ENCODE measurements at regions not wholly inside any gene's neighbourhood (a gene's known extent, or its start where the extent isn't known, plus 50 kb on each side); places are given as distances from the start of the nearest gene placed in this dataset.
A peak's percentile ranks its signal among the peaks of the same experiment; 100 is the strongest.

- no peak overlapping the region for H3K27ac ChIP-seq (ENCODE audit: low read depth, low read length)
- H3K9me3 ChIP-seq (ENCODE audit: control insufficient read depth in 1 of 2, low read length in 2 of 2), result peaks cover 0 to 8% of the 10 kb centered on the region in 2 donors
- no peaks in the 10 kb centered on the region for H3K36me3 ChIP-seq (ENCODE audit: control insufficient read depth in 1 of 2, insufficient read depth in 2 of 2, low read length in 2 of 2)
- H3K9ac ChIP-seq (ENCODE audit: low read depth in 1 of 2, low read length in 2 of 2), result no peak overlapping the region
- H3K27me3 ChIP-seq (ENCODE audit: control insufficient read depth in 1 of 2, insufficient read depth in 2 of 2, low read length in 2 of 2), result no peaks in the 10 kb centered on the region
- no peak overlapping the region for H3K4me3 ChIP-seq (ENCODE audit: low read depth in 1 of 2, low read length in 2 of 2)
- no peaks in the 10 kb centered on the region for H3K4me1 ChIP-seq (ENCODE audit: control insufficient read depth in 1 of 2, insufficient read depth in 2 of 2, low read length in 2 of 2)
These were observed 91.9 kb upstream of the SNRPN start for GRCh38 chr15:24862726-24863521.

- Histone ChIP-seq H3K36me3 (ENCODE audit: control insufficient read depth in 1 of 2, insufficient read depth in 2 of 2, low read length in 2 of 2) (no peaks in the 10 kb centered on the region), H3K4me3 (ENCODE audit: low read depth in 1 of 2, low read length in 2 of 2) (no peak overlapping the region), H3K27me3 (ENCODE audit: control insufficient read depth in 1 of 2, insufficient read depth in 2 of 2, low read length in 2 of 2) (no peaks in the 10 kb centered on the region), H3K4me1 (ENCODE audit: control insufficient read depth in 1 of 2, insufficient read depth in 2 of 2, low read length in 2 of 2) (no peaks in the 10 kb centered on the region), H3K27ac (ENCODE audit: low read depth, low read length) (no peak overlapping the region), H3K9ac (ENCODE audit: low read depth in 1 of 2, low read length in 2 of 2) (no peak overlapping the region), H3K9me3 (ENCODE audit: control insufficient read depth in 1 of 2, low read length in 2 of 2) (peaks cover 3 to 11% of the 10 kb centered on the region in 2 donors)
These were observed 89.5 kb upstream of the SNRPN start for GRCh38 chr15:24865303-24865702.

GRCh38 chr15:24877174-24877573 lies 77.6 kb upstream of the SNRPN start:
- Histone ChIP-seq H3K27ac (ENCODE audit: low read depth, low read length) (no peak overlapping the region), H3K4me1 (ENCODE audit: control insufficient read depth in 1 of 2, insufficient read depth in 2 of 2, low read length in 2 of 2) (no peaks in the 10 kb centered on the region), H3K9me3 (ENCODE audit: control insufficient read depth in 1 of 2, low read length in 2 of 2) (peaks cover 9 to 24% of the 10 kb centered on the region in 2 donors), H3K36me3 (ENCODE audit: control insufficient read depth in 1 of 2, insufficient read depth in 2 of 2, low read length in 2 of 2) (no peaks in the 10 kb centered on the region), H3K4me3 (ENCODE audit: low read depth in 1 of 2, low read length in 2 of 2) (no peak overlapping the region), H3K9ac (ENCODE audit: low read depth in 1 of 2, low read length in 2 of 2) (no peak overlapping the region), H3K27me3 (ENCODE audit: control insufficient read depth in 1 of 2, insufficient read depth in 2 of 2, low read length in 2 of 2) (no peaks in the 10 kb centered on the region)

- H3K4me3 ChIP-seq (ENCODE audit: low read depth in 1 of 2, low read length in 2 of 2), result peak overlapping the region; percentile 8 to 48
- H3K9me3 ChIP-seq (ENCODE audit: control insufficient read depth in 1 of 2, low read length in 2 of 2), result peaks cover 9 to 24% of the 10 kb centered on the region in 2 donors
- no peaks in the 10 kb centered on the region for H3K4me1 ChIP-seq (ENCODE audit: control insufficient read depth in 1 of 2, insufficient read depth in 2 of 2, low read length in 2 of 2)
- H3K9ac ChIP-seq (ENCODE audit: low read depth in 1 of 2, low read length in 2 of 2), result no peak overlapping the region
- H3K27ac ChIP-seq (ENCODE audit: low read depth, low read length), result no peak overlapping the region
- H3K36me3 ChIP-seq (ENCODE audit: control insufficient read depth in 1 of 2, insufficient read depth in 2 of 2, low read length in 2 of 2), result no peaks in the 10 kb centered on the region
- H3K27me3 ChIP-seq (ENCODE audit: control insufficient read depth in 1 of 2, insufficient read depth in 2 of 2, low read length in 2 of 2), result no peaks in the 10 kb centered on the region
These were observed 76.6 kb upstream of the SNRPN start for GRCh38 chr15:24878153-24878552.

- Histone ChIP-seq H3K9me3 (ENCODE audit: control insufficient read depth in 1 of 2, low read length in 2 of 2) (peaks cover 6 to 24% of the 10 kb centered on the region in 2 donors), H3K4me3 (ENCODE audit: low read depth in 1 of 2, low read length in 2 of 2) (no peak overlapping the region), H3K27ac (ENCODE audit: low read depth, low read length) (no peak overlapping the region), H3K4me1 (ENCODE audit: control insufficient read depth in 1 of 2, insufficient read depth in 2 of 2, low read length in 2 of 2) (no peaks in the 10 kb centered on the region), H3K9ac (ENCODE audit: low read depth in 1 of 2, low read length in 2 of 2) (no peak overlapping the region), H3K27me3 (ENCODE audit: control insufficient read depth in 1 of 2, insufficient read depth in 2 of 2, low read length in 2 of 2) (no peaks in the 10 kb centered on the region), H3K36me3 (ENCODE audit: control insufficient read depth in 1 of 2, insufficient read depth in 2 of 2, low read length in 2 of 2) (no peaks in the 10 kb centered on the region)
These were observed 75.3 kb upstream of the SNRPN start for GRCh38 chr15:24879492-24879891.

GRCh38 chr15:24880663-24881062 lies 74.1 kb upstream of the SNRPN start:
- Histone ChIP-seq H3K4me1 (ENCODE audit: control insufficient read depth in 1 of 2, insufficient read depth in 2 of 2, low read length in 2 of 2) (no peaks in the 10 kb centered on the region), H3K36me3 (ENCODE audit: control insufficient read depth in 1 of 2, insufficient read depth in 2 of 2, low read length in 2 of 2) (no peaks in the 10 kb centered on the region), H3K9me3 (ENCODE audit: control insufficient read depth in 1 of 2, low read length in 2 of 2) (peaks cover 6 to 25% of the 10 kb centered on the region in 2 donors), H3K9ac (ENCODE audit: low read depth in 1 of 2, low read length in 2 of 2) (no peak overlapping the region), H3K27ac (ENCODE audit: low read depth, low read length) (no peak overlapping the region), H3K27me3 (ENCODE audit: control insufficient read depth in 1 of 2, insufficient read depth in 2 of 2, low read length in 2 of 2) (no peaks in the 10 kb centered on the region), H3K4me3 (ENCODE audit: low read depth in 1 of 2, low read length in 2 of 2) (no peak overlapping the region)

- no peaks in the 10 kb centered on the region for H3K27me3 ChIP-seq (ENCODE audit: control insufficient read depth in 1 of 2, insufficient read depth in 2 of 2, low read length in 2 of 2)
These were observed 68.2 kb upstream of the SNRPN start for GRCh38 chr15:24886538-24886937.

GRCh38 chr15:24898715-24899272 lies 56.0 kb upstream of the SNRPN start:
- Histone ChIP-seq H3K27me3 (ENCODE audit: control insufficient read depth in 1 of 2, insufficient read depth in 2 of 2, low read length in 2 of 2) (no peaks in the 10 kb centered on the region), H3K36me3 (ENCODE audit: control insufficient read depth in 1 of 2, insufficient read depth in 2 of 2, low read length in 2 of 2) (no peaks in the 10 kb centered on the region)

More at GRCh38 chr15:24886538-24886937, 68.2 kb upstream of the SNRPN start:
- Histone ChIP-seq H3K4me1 (ENCODE audit: control insufficient read depth in 1 of 2, insufficient read depth in 2 of 2, low read length in 2 of 2) (no peaks in the 10 kb centered on the region), H3K9me3 (ENCODE audit: control insufficient read depth in 1 of 2, low read length in 2 of 2) (peaks cover 4 to 19% of the 10 kb centered on the region in 2 donors), H3K36me3 (ENCODE audit: control insufficient read depth in 1 of 2, insufficient read depth in 2 of 2, low read length in 2 of 2) (no peaks in the 10 kb centered on the region), H3K4me3 (ENCODE audit: low read depth in 1 of 2, low read length in 2 of 2) (no peak overlapping the region), H3K27ac (ENCODE audit: low read depth, low read length) (no peak overlapping the region), H3K9ac (ENCODE audit: low read depth in 1 of 2, low read length in 2 of 2) (no peak overlapping the region)

GRCh38 chr15:24899367-24899766 lies 55.4 kb upstream of the SNRPN start:
- H3K27ac ChIP-seq (ENCODE audit: low read depth, low read length), result no peak overlapping the region
- H3K27me3 ChIP-seq (ENCODE audit: control insufficient read depth in 1 of 2, insufficient read depth in 2 of 2, low read length in 2 of 2), result no peaks in the 10 kb centered on the region
- H3K36me3 ChIP-seq (ENCODE audit: control insufficient read depth in 1 of 2, insufficient read depth in 2 of 2, low read length in 2 of 2), result no peaks in the 10 kb centered on the region
- no peaks in the 10 kb centered on the region for H3K4me1 ChIP-seq (ENCODE audit: control insufficient read depth in 1 of 2, insufficient read depth in 2 of 2, low read length in 2 of 2)
- H3K9me3 ChIP-seq (ENCODE audit: control insufficient read depth in 1 of 2, low read length in 2 of 2), result peaks cover 19 to 21% of the 10 kb centered on the region in 2 donors
- H3K4me3 ChIP-seq (ENCODE audit: low read depth in 1 of 2, low read length in 2 of 2), result no peak overlapping the region
- no peak overlapping the region for H3K9ac ChIP-seq (ENCODE audit: low read depth in 1 of 2, low read length in 2 of 2)

More at GRCh38 chr15:24898715-24899272, 56.0 kb upstream of the SNRPN start:
- Histone ChIP-seq H3K27ac (ENCODE audit: low read depth, low read length) (no peak overlapping the region), H3K9ac (ENCODE audit: low read depth in 1 of 2, low read length in 2 of 2) (no peak overlapping the region), H3K4me1 (ENCODE audit: control insufficient read depth in 1 of 2, insufficient read depth in 2 of 2, low read length in 2 of 2) (no peaks in the 10 kb centered on the region), H3K4me3 (ENCODE audit: low read depth in 1 of 2, low read length in 2 of 2) (no peak overlapping the region), H3K9me3 (ENCODE audit: control insufficient read depth in 1 of 2, low read length in 2 of 2) (peaks cover 20 to 21% of the 10 kb centered on the region in 2 donors)

GRCh38 chr15:24899795-24900194 lies 55.0 kb upstream of the SNRPN start:
- Histone ChIP-seq H3K36me3 (ENCODE audit: control insufficient read depth in 1 of 2, insufficient read depth in 2 of 2, low read length in 2 of 2) (no peaks in the 10 kb centered on the region), H3K27me3 (ENCODE audit: control insufficient read depth in 1 of 2, insufficient read depth in 2 of 2, low read length in 2 of 2) (no peaks in the 10 kb centered on the region), H3K9me3 (ENCODE audit: control insufficient read depth in 1 of 2, low read length in 2 of 2) (peaks cover 19 to 21% of the 10 kb centered on the region in 2 donors), H3K9ac (ENCODE audit: low read depth in 1 of 2, low read length in 2 of 2) (no peak overlapping the region), H3K4me1 (ENCODE audit: control insufficient read depth in 1 of 2, insufficient read depth in 2 of 2, low read length in 2 of 2) (no peaks in the 10 kb centered on the region), H3K27ac (ENCODE audit: low read depth, low read length) (no peak overlapping the region), H3K4me3 (ENCODE audit: low read depth in 1 of 2, low read length in 2 of 2) (no peak overlapping the region)
